GM12891 (cell line): ENCODE measurements at regions not wholly inside any gene's neighbourhood (a gene's known extent, or its start where the extent isn't known, plus 50 kb on each side); places are given as distances from the start of the nearest gene placed in this dataset.

Experiments
- PAX5 ChIP-seq: IDR thresholded peaks from 2 replicates; pipeline ENCODE4 v1.6.1; 2011; ENCODE audit warnings: low read length, moderate library complexity, mild to moderate bottlenecking; ENCODE audit not compliant: insufficient read depth, severe bottlenecking
- POLR2A ChIP-seq: IDR thresholded peaks from 2 replicates; pipeline ENCODE4 v1.6.1; 2011; ENCODE audit warnings: low read depth, low read length, control low read depth
- POLR2AphosphoS5 ChIP-seq: IDR thresholded peaks from 2 replicates; pipeline ENCODE4 v1.6.1; 2011; ENCODE audit warnings: low read depth, low read length, control low read depth
- POU2F2 ChIP-seq: IDR thresholded peaks from 2 replicates; pipeline ENCODE4 v1.6.1; 2011; ENCODE audit warnings: low read depth, mild to moderate bottlenecking, control low read depth, low read length, moderate library complexity
- SPI1 ChIP-seq: IDR thresholded peaks from 2 replicates; pipeline ENCODE4 v1.6.1; 2011; ENCODE audit warnings: low read depth, low read length, control low read depth
- TAF1 ChIP-seq: IDR thresholded peaks from 2 replicates; pipeline ENCODE4 v1.6.1; 2011; ENCODE audit warnings: low read depth, low read length, control low read depth

DNA sequence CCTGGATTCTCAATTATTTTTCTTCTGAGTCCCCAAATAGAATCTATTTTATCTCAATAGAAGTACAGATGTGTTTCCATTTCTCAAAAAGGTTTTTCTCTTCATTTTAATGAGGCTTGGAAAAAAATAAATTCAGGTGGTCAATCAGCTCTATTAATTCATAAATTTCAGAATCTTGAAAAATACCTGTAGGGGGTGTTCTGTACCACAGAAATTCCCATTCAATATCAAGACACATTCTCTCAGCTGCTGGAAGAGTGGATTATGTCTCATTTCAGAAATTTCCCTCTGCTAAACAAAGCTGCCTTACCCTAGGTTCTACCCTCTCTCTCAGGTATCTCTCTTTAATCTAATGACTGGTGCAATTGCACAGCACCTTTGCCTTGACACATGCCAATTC, 1121.2 kb downstream of the SI start:
- TF ChIP-seq POLR2A (no peak), TAF1 (no peak), POLR2AphosphoS5 (no peak), PAX5 (no peak), SPI1 (no peak), POU2F2 (no peak)
